ENCODE measurements at regions not wholly inside any gene's neighbourhood (a gene's known extent, or its start where the extent isn't known, plus 50 kb on each side); places are given as distances from the start of the nearest gene placed in this dataset.

DNA sequence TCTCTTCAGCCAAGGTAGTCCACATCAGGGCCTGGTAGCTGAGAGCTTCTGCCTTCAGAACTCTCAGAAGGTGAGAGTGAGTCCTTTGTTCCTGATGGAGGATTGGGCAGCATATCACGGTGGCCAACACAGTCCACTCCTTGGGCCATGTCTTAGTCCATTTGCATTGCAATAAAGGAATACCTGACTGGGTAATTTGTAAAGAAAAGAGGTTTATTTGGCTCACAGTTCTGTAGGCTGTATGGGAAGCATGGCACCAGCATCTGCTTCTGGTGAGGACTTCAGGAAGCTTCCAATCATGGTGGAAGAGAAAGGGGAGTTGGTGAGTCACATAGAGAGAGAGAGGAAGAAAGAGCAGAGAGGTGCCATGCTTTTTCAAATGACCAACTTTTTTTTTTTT is 98.8 kb downstream of the ADCYAP1 start:
- no peak for DNase-seq (ENCODE audit: low read depth)
- TF ChIP-seq, protein P1, sequence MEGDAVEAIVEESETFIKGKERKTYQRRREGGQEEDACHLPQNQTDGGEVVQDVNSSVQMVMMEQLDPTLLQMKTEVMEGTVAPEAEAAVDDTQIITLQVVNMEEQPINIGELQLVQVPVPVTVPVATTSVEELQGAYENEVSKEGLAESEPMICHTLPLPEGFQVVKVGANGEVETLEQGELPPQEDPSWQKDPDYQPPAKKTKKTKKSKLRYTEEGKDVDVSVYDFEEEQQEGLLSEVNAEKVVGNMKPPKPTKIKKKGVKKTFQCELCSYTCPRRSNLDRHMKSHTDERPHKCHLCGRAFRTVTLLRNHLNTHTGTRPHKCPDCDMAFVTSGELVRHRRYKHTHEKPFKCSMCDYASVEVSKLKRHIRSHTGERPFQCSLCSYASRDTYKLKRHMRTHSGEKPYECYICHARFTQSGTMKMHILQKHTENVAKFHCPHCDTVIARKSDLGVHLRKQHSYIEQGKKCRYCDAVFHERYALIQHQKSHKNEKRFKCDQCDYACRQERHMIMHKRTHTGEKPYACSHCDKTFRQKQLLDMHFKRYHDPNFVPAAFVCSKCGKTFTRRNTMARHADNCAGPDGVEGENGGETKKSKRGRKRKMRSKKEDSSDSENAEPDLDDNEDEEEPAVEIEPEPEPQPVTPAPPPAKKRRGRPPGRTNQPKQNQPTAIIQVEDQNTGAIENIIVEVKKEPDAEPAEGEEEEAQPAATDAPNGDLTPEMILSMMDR (IDR thresholded peaks at IDR 0.05; ENCODE audit: insufficient read depth, low read depth, low read length, missing control alignments), result no peak
- H3K4me3 ChIP-seq (ENCODE audit: low read length), result no peak overlapping the region

DNA sequence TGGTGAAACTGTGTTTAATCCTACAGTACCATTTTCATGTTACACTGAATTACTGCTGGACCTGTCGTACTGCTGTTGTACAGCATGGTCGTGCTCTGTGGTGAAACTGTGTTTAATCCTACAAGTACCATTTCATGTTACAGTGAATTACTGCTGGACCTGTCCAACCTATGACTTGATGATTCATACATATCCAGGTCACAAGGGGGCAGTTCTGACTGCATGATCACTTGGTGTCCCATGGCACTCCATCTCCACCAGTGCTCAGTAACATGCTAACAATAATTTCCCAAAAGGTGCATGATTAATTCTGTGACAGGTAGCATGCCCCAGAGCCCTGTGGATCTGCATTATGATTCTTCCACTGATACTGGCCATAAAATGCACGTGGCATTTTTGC is 101.6 kb downstream of the ADCYAP1 start:
- H3K4me3 ChIP-seq (ENCODE audit: low read length), result no peak overlapping the region
- DNase-seq (ENCODE audit: low read depth), result no peak
- TF ChIP-seq, protein P1 (IDR thresholded peaks at IDR 0.05; ENCODE audit: insufficient read depth, low read depth, low read length, missing control alignments), result no peak

DNA sequence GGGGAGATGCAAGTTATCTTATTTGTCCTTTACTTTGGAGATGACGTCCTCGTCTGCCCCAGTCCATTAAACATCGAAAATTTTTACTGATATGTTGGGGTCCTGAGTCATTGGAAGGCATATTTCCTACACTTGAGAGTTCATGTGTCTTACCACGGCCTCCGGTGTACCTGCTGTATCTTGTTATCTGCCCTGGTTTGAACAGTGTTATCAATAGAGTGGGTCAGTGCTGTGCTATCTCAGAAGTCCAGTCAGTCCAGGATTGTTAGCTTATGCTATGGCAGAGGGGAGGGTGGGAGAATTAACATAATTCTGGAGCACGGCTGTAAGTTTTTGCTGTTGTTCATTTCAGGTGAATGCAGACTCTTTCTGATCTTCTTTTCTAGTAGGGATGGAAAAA is 102.3 kb downstream of the ADCYAP1 start:
- H3K4me3 ChIP-seq (ENCODE audit: low read length), result no peak overlapping the region
- TF ChIP-seq, protein P1 (IDR thresholded peaks at IDR 0.05; ENCODE audit: insufficient read depth, low read depth, low read length, missing control alignments), result no peak
- DNase-seq (ENCODE audit: low read depth), result no peak

DNA sequence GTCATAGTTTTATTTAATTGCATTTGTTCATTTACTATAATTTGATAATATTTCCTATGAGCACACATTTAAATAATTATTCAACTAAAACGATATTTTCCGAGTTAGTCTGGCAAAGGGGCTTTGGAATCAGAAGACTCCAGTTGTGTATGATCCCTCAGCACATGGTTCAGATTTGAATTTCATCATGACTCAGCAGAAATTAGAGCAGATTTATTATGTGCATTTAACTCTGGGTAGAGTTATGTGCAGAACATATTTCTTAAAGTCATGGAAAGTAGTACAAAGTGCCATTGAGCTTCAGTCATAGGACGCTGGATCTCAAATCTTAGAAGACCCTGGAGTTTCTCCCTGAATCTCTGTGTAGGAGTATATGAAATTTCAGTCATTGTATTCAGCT is 106.7 kb downstream of the ADCYAP1 start:
- no peak for DNase-seq (ENCODE audit: low read depth)
- TF ChIP-seq, protein P1 (IDR thresholded peaks at IDR 0.05; ENCODE audit: insufficient read depth, low read depth, low read length, missing control alignments), result no peak
- no peak overlapping the region for H3K4me3 ChIP-seq (ENCODE audit: low read length)

DNA sequence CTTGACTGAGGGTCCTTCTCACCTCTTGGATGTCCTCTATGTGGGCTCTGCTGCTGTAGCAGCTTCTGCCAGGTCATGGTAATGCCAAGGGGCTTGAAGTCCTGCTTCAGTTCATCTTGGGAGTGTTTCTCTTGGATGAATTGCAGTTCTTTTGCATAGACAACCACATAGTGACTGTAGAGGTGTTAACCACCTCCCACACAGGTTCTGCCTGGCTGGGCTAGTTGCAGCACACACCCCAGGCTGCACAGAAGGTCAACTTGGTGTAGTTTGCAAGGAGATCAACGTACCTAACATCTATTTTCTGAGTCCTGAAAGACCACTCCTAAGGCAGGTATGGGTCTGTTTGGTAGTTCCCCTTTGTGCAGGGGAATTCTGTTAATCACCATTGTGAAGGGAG is 108.1 kb downstream of the ADCYAP1 start:
- no peak overlapping the region for H3K4me3 ChIP-seq (ENCODE audit: low read length)
- DNase-seq (ENCODE audit: low read depth), result no peak
- TF ChIP-seq, protein P1 (IDR thresholded peaks at IDR 0.05; ENCODE audit: insufficient read depth, low read depth, low read length, missing control alignments), result no peak

DNA sequence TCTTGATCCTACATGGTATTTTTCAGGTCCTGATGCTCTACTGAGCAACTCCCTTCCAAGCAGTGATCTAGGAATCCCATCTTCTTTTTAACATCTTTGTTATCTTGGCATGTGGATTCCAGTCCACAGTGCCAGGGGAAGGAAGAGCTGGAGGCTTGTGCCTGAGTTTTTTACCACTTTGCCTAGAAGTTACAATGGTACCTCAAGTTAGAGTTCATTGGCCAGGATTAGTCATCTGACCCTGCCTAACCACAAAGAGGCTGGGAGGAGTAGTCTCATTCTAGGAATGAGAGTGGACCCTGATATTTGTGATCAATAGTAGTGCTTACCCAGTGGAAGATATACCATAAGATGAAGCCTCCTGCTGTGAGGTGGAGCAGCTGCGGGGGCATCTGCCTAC is 109.3 kb downstream of the ADCYAP1 start:
- TF ChIP-seq, protein P1 (IDR thresholded peaks at IDR 0.05; ENCODE audit: insufficient read depth, low read depth, low read length, missing control alignments), result no peak
- DNase-seq (ENCODE audit: low read depth), result no peak
- H3K4me3 ChIP-seq (ENCODE audit: low read length), result no peak overlapping the region

DNA sequence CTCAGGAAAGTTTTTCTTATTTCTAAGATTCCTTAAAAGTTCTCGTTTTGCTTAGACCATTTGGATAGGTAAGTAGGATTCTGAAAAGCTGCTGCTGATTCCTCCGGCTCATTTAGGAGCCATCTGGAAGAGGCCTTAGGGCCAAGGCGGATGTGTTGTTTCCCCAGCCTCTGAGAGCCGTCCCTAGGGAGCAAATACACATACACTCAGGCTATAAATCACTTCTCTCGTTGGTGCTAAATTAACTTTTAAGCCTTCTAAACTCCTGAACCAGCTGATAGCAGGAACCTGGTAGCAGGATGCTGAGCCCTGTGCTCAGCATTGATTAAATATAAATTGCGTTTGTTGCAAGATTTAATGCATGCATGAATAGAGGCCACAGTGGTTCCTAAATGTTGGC is 109.8 kb downstream of the ADCYAP1 start:
- no peak for DNase-seq (ENCODE audit: low read depth)
- TF ChIP-seq, protein P1 (IDR thresholded peaks at IDR 0.05; ENCODE audit: insufficient read depth, low read depth, low read length, missing control alignments), result no peak
- H3K4me3 ChIP-seq (ENCODE audit: low read length), result no peak overlapping the region
